HT-29 (cell line): ENCODE measurements at regions not wholly inside any gene's neighbourhood (a gene's known extent, or its start where the extent isn't known, plus 50 kb on each side); places are given as distances from the start of the nearest gene placed in this dataset.
"Not testable (repeated sequence)": the region's sequence is repeated elsewhere in the genome, so short reads cannot be mapped to it uniquely, and the experiment has no call there.

Experiments used
- DNase-seq: peaks from one replicate; pipeline ENCODE4 v3.0.0-alpha.2; 2015; ENCODE audit warnings: low spot score

- DNase-seq = no peak
Observed at GRCh38 chr5:94102849-94103248, 361.4 kb upstream of the POU5F2 start.

- not testable (repeated sequence) for DNase-seq
Observed at GRCh38 chr5:94097384-94097783, 356.0 kb upstream of the POU5F2 start.

GRCh38 chr5:94094793-94095441 lies 353.5 kb upstream of the POU5F2 start:
- DNase-seq = no peak

GRCh38 chr5:94093300-94093699 lies 351.9 kb upstream of the POU5F2 start:
- no peak for DNase-seq

- peak; percentile 13 for DNase-seq
Observed at GRCh38 chr5:94086635-94087034, 345.2 kb upstream of the POU5F2 start.

- DNase-seq = no peak
Observed at GRCh38 chr5:94086194-94086593, 344.8 kb upstream of the POU5F2 start.

- no peak for DNase-seq
Observed at GRCh38 chr5:94082405-94082804, 341.0 kb upstream of the POU5F2 start.

GRCh38 chr5:94081088-94081487 lies 339.7 kb upstream of the POU5F2 start:
- no peak for DNase-seq

GRCh38 chr5:94080390-94080789 lies 339.0 kb upstream of the POU5F2 start:
- no peak for DNase-seq

GRCh38 chr5:94072116-94072515 lies 330.7 kb upstream of the POU5F2 start:
- no peak for DNase-seq

GRCh38 chr5:94066437-94067207 lies 325.2 kb upstream of the POU5F2 start:
- peak; percentile 8 for DNase-seq

GRCh38 chr5:94064025-94064424 lies 322.6 kb upstream of the POU5F2 start:
- no peak for DNase-seq

GRCh38 chr5:94057655-94058054 lies 316.3 kb upstream of the POU5F2 start:
- no peak for DNase-seq

- no peak for DNase-seq
Observed at GRCh38 chr5:94057217-94057616, 315.8 kb upstream of the POU5F2 start.

GRCh38 chr5:94049307-94049922 lies 308.0 kb upstream of the POU5F2 start:
- DNase-seq = not testable (repeated sequence)

- DNase-seq = no peak
Observed at GRCh38 chr5:94045839-94046782, 304.7 kb upstream of the POU5F2 start.

GRCh38 chr5:94043311-94043710 lies 301.9 kb upstream of the POU5F2 start:
- DNase-seq = no peak

- no peak for DNase-seq
Observed at GRCh38 chr5:94040591-94041148, 299.3 kb upstream of the POU5F2 start.

- DNase-seq = no peak
Observed at GRCh38 chr5:94039101-94039500, 297.7 kb upstream of the POU5F2 start.

- no peak for DNase-seq
Observed at GRCh38 chr5:94031631-94032030, 290.2 kb upstream of the POU5F2 start.

GRCh38 chr5:94028001-94028400 lies 286.6 kb upstream of the POU5F2 start:
- DNase-seq = no peak
